ENCODE measurements at regions not wholly inside any gene's neighbourhood (a gene's known extent, or its start where the extent isn't known, plus 50 kb on each side); places are given as distances from the start of the nearest gene placed in this dataset.

GRCh38 chr18:45386041-45386655 is 229.1 kb upstream of the SLC14A2 start:
- TF ChIP-seq CTCF (IDR thresholded peaks at IDR 0.05) = peak in 1 of 4 experiments; percentile 32
- TF ChIP-seq POLR2A (IDR thresholded peaks at IDR 0.05) = no peak
